Stomach (tissue), 8 donors: ENCODE measurements at regions not wholly inside any gene's neighbourhood (a gene's known extent, or its start where the extent isn't known, plus 50 kb on each side); places are given as distances from the start of the nearest gene placed in this dataset.
A peak's percentile ranks its signal among the peaks of the same experiment; 100 is the strongest.

Source experiments
- DNase-seq, 2 donors: peaks; one replicate each; pipeline versions ENCODE4 v3.0.0 to v3.0.0-alpha.2; 2013 to 2019
- H3K27ac ChIP-seq, 5 donors: fragments of 200-600 bp in 4 of 5; sonication (generic) in 4 of 5; one replicate each; pipeline ENCODE4 v1.5.1; 2013 to 2019; ENCODE audit warnings: mild to moderate bottlenecking in 1 of 5, moderate library complexity in 1 of 5
- H3K27me3 ChIP-seq, 3 donors: fragments of 200-600 bp; sonication (generic); one replicate each; pipeline ENCODE4 v1.5.1; 2017 to 2019; ENCODE audit warnings: mixed run types in 1 of 3
- H3K36me3 ChIP-seq, 4 donors: fragments of 200-600 bp; sonication (generic); 1 replicate in 3 of 4; 2 replicates in 1 of 4; pipeline ENCODE4 v1.5.1; 2016 to 2019
- H3K4me1 ChIP-seq, 4 donors: fragments of 200-600 bp; sonication (generic); one replicate each; pipeline ENCODE4 v1.5.1; 2016 to 2019
- H3K4me3 ChIP-seq, 4 donors: fragments of 200-600 bp; sonication (generic) in 3 of 4; one replicate each; pipeline ENCODE4 v1.5.1; 2016 to 2019; ENCODE audit warnings: mild to moderate bottlenecking in 1 of 4
- H3K9me3 ChIP-seq, 4 donors: fragments of 200-600 bp; sonication (generic); one replicate each; pipeline ENCODE4 v1.5.1; 2016 to 2019
- EP300 ChIP-seq: sonication (generic); formaldehyde crosslinking; IDR thresholded peaks from one replicate; pipeline ENCODE4 v1.6.1; 2017; ENCODE audit warnings: antibody characterized with exemption
- POLR2A ChIP-seq, 4 donors: fragments of 450-650 bp; IDR thresholded peaks; one replicate each; pipeline ENCODE4 v1.6.1; 2016; ENCODE audit warnings: antibody characterized with exemption in 4 of 4, control low read depth in 2 of 4, mild to moderate bottlenecking in 1 of 4, moderate library complexity in 1 of 4
- POLR2AphosphoS5 ChIP-seq, 3 donors: sonication (generic); formaldehyde crosslinking; IDR thresholded peaks; one replicate each; pipeline ENCODE4 v1.6.1; 2016; ENCODE audit warnings: antibody characterized with exemption in 3 of 3
- WGBS, 5 donors: extraction: QIAGEN DNeasy Blood & Tissue Kit in 3 of 5; methylation state at CpG; one replicate each; pipeline versions ENCODE4 v1.1.5 to v1.1.7; 2013 to 2018; 5-methylcytosine and 5-hydroxymethylcytosine counted together
- intact Hi-C: fragments of 100-400 bp; cut with DNase I; formaldehyde crosslinking; loops from one replicate; pipeline ENCODE4 v1.15.1; 2023; ENCODE audit warnings: low total_unique reads
- TF ChIP-seq, protein P1 (sequence below), 7 experiments: fragments of 450-650 bp in 4 of 7; fragments of 200-600 bp in 3 of 7; sonication (generic) in 3 of 7; IDR thresholded peaks; one replicate each; pipeline ENCODE4 v1.5.1; 2016 to 2019; ENCODE audit warnings: antibody characterized with exemption in 7 of 7, control low read depth in 2 of 7, mild to moderate bottlenecking in 1 of 7
- donor health status: healthy with polysubstance abuse.
- donor health status: Bipolar disorder and iron deficiency.
- donor health status: healthy.

DNA sequence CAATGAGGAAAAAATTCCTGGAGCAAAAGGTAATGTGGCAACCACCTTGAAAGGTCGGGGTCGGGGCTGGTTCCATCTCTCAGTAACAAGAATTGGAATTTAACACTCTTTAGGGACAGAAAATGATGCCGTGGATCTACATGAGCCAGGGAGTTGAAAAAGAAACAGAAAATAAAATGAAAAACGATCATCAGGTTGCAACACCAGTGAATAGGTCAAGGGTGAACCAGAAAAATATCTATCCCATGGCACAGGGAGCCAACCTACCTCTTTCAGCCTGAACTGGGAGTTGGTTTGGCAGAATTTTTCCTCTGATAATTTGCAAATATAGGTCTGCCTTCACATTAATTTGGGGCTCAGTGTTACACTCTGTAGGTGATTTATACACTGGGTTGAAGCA, 93.7 kb downstream of the C4orf33 start:
- Histone ChIP-seq H3K27ac (no peak overlapping the region), H3K9me3 (peaks cover 0 to 8% (median 0%) of the 10 kb centered on the region in 4 donors), H3K4me1 (no peaks in the 10 kb centered on the region), H3K36me3 (no peaks in the 10 kb centered on the region), H3K4me3 (no peak overlapping the region), H3K27me3 (no peaks in the 10 kb centered on the region)
- TF ChIP-seq POLR2AphosphoS5 (IDR thresholded peaks at IDR 0.05), result no peak
- no peak for TF ChIP-seq EP300
- TF ChIP-seq POLR2A (IDR thresholded peaks at IDR 0.05), result no peak
- TF ChIP-seq, protein P1, sequence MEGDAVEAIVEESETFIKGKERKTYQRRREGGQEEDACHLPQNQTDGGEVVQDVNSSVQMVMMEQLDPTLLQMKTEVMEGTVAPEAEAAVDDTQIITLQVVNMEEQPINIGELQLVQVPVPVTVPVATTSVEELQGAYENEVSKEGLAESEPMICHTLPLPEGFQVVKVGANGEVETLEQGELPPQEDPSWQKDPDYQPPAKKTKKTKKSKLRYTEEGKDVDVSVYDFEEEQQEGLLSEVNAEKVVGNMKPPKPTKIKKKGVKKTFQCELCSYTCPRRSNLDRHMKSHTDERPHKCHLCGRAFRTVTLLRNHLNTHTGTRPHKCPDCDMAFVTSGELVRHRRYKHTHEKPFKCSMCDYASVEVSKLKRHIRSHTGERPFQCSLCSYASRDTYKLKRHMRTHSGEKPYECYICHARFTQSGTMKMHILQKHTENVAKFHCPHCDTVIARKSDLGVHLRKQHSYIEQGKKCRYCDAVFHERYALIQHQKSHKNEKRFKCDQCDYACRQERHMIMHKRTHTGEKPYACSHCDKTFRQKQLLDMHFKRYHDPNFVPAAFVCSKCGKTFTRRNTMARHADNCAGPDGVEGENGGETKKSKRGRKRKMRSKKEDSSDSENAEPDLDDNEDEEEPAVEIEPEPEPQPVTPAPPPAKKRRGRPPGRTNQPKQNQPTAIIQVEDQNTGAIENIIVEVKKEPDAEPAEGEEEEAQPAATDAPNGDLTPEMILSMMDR (IDR thresholded peaks at IDR 0.05), result no peak
- no peak for DNase-seq
- WGBS, 5 donors, result 68 to 77% (median 70%) methylated on average over 4 of the region's 4 CpGs
- intact Hi-C loops, result no loop called here

DNA sequence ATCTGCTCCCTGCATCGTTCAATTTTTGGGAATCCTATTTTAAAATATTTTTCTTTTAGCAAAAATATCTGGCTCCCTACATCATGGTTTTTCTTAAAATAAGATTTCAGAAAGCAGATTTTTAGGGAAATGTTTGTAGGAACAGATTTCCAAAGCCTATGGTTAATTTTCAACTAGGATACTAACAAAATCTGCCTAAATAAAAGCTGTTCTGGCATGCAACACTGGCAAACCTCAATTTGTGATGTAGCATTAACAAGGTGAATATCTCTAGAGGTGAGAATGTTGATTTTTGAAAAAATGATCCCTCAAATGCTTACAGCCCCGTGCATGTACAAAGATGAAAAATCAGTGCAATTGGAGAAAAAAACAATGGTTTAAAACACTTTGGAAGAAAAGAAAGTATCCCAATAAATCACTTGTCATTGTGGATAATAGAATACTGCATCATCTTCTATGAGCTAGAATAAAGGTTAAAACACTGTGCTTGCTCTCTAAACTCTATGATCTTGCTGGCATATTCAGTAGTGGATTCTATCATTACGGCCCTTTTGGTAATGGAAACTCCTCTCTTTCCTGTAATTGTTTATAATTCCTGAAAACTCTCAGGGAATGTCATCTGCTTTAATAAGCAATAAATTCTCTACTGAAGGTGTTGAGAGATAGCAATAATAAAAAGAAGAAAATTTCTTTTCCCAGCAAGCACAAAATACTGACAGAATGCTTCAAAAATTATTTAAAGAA, 97.6 kb downstream of the C4orf33 start:
- Histone ChIP-seq H3K4me3 (no peak overlapping the region), H3K4me1 (no peaks in the 10 kb centered on the region), H3K27me3 (no peaks in the 10 kb centered on the region), H3K36me3 (no peaks in the 10 kb centered on the region), H3K9me3 (no peaks in the 10 kb centered on the region), H3K27ac (no peak overlapping the region)
- intact Hi-C loops, result no loop called here
- WGBS, 5 donors, result 75 to 79% (median 78%) methylated on average over 3 of the region's 3 CpGs
- no peak for DNase-seq
- no peak for TF ChIP-seq POLR2AphosphoS5 (IDR thresholded peaks at IDR 0.05)

GRCh38 chr4:129208481-129208880, 112.5 kb downstream of the C4orf33 start:
- H3K27ac ChIP-seq, result no peak overlapping the region
- WGBS, 5 donors, result 72 to 78% (median 74%) methylated on average over 3 of the region's 3 CpGs
- TF ChIP-seq EP300 (no peak), POLR2AphosphoS5 (IDR thresholded peaks at IDR 0.05) (no peak), POLR2A (IDR thresholded peaks at IDR 0.05) (no peak)
- TF ChIP-seq, protein P1 (IDR thresholded peaks at IDR 0.05), result no peak
- no peaks in the 10 kb centered on the region for H3K9me3 ChIP-seq
- no peaks in the 10 kb centered on the region for H3K36me3 ChIP-seq
- no peak overlapping the region for H3K4me3 ChIP-seq
- no peak for DNase-seq
- intact Hi-C loops, result no loop called here
- H3K27me3 ChIP-seq, result no peaks in the 10 kb centered on the region
- no peaks in the 10 kb centered on the region for H3K4me1 ChIP-seq

DNA sequence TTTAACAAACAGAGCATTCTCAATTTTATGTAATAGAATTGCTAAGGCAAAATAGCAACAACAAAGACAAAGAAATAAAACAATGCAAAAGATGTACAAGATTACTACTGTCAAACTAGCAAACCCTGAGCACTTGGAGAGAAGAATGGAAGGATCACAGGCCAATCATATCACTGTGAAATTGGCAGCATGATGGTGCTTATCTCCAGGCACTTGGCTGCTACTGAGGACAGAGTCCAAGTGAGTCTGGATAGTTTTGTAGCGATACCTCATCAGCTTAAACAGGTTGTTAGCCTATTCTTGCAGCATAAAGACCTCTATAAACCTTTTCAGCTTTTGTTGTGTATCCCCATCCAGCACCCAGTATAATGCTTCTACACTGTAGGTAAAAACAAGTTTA, 117.7 kb downstream of the C4orf33 start:
- no peak for TF ChIP-seq POLR2A (IDR thresholded peaks at IDR 0.05)
- no peak for TF ChIP-seq POLR2AphosphoS5 (IDR thresholded peaks at IDR 0.05)
- TF ChIP-seq, protein P1 (IDR thresholded peaks at IDR 0.05), result no peak
- no peak for TF ChIP-seq EP300
- H3K27ac ChIP-seq, result no peak overlapping the region
- H3K27me3 ChIP-seq, result no peaks in the 10 kb centered on the region
- H3K36me3 ChIP-seq, result no peaks in the 10 kb centered on the region
- no peaks in the 10 kb centered on the region for H3K9me3 ChIP-seq
- H3K4me3 ChIP-seq, result no peak overlapping the region
- intact Hi-C loops, result no loop called here
- no peak for DNase-seq
- H3K4me1 ChIP-seq, result no peaks in the 10 kb centered on the region
- WGBS, 5 donors, result 65 to 77% (median 68%) methylated on average over 1 of the region's 1 CpG

- H3K4me1 ChIP-seq, result no peaks in the 10 kb centered on the region
- no peaks in the 10 kb centered on the region for H3K27me3 ChIP-seq
- TF ChIP-seq, protein P1 (IDR thresholded peaks at IDR 0.05), result no peak
- TF ChIP-seq POLR2AphosphoS5 (IDR thresholded peaks at IDR 0.05), result no peak
- no peak for TF ChIP-seq POLR2A (IDR thresholded peaks at IDR 0.05)
- no peak for TF ChIP-seq EP300
- H3K4me3 ChIP-seq, result no peak overlapping the region
- H3K36me3 ChIP-seq, result no peaks in the 10 kb centered on the region
- no peak overlapping the region for H3K27ac ChIP-seq
- intact Hi-C loops, result no loop called here
- no peaks in the 10 kb centered on the region for H3K9me3 ChIP-seq
- 52 to 60% (median 56%) methylated on average over 4 of the region's 4 CpGs for WGBS, 5 donors
- peak in 1 of 2 donors; percentile 55 for DNase-seq
Observed at GRCh38 chr4:129218360-129218759, 122.4 kb downstream of the C4orf33 start.
